Astrocyte (in vitro differentiated cells and primary cell): ENCODE measurements at regions not wholly inside any gene's neighbourhood (a gene's known extent, or its start where the extent isn't known, plus 50 kb on each side); places are given as distances from the start of the nearest gene placed in this dataset.

Experiments
- CTCF ChIP-seq: IDR thresholded peaks from 2 replicates; pipeline ENCODE4 v1.5.1; 2011; ENCODE audit warnings: low read depth, mild to moderate bottlenecking, inconsistent platforms, low read length, moderate library complexity; ENCODE audit not compliant: insufficient read depth
- EZH2 ChIP-seq: IDR thresholded peaks from 2 replicates; pipeline ENCODE4 v1.6.1; 2012; ENCODE audit warnings: mild to moderate bottlenecking, low read length, inconsistent platforms; ENCODE audit not compliant: insufficient read depth

DNA sequence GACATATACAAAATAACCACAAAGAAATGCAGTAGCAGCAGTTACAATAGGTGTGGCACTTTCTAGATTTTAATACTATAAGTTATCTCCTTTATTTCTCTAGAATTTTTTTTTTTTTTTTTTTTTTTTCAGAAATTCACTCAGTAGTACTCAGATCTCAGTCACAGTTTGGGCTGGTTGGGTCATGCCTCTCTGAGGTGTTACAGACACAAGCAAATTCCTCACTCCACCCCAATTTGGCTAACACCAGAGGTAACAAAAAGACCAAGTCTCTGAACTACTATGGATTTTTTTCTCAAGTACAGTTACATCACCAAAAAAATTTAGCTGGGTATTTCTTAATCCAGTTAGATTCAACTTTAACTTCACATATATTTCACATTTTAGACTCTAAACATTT is 985.1 kb upstream of the LRRN3 start:
- no peak for TF ChIP-seq CTCF
- no peak for TF ChIP-seq EZH2
